ENCODE measurements at regions not wholly inside any gene's neighbourhood (a gene's known extent, or its start where the extent isn't known, plus 50 kb on each side); places are given as distances from the start of the nearest gene placed in this dataset.

- FAIRE-seq (no peak), ATAC-seq (no peak), DNase-seq (ENCODE audit: extremely low read depth in 1 of 4, low spot score in 3 of 4) (no peak)
- intact Hi-C loops (cut with micrococcal nuclease) (no loop called here), in situ Hi-C loops (cut with MboI) (no loop called here)
- ChIA-PET POLR2A (no interaction called here), CTCF (ENCODE audit: low intra/inter-chr PET ratio) (no interaction called here)
- BruUV-seq (replicated peaks): no TSS peak
- peaks cover 3 to 9% of the 10 kb centered on the region in 2 experiments; a peak in 2 of 5 replicates for H3K27me3 ChIP-seq (ENCODE audit: control insufficient read depth in 2 of 2, insufficient read depth in 2 of 2, low read length in 2 of 2)
- H3K79me2 ChIP-seq (ENCODE audit: control insufficient read depth, insufficient read depth, low read length): no peaks in the 10 kb centered on the region
- no peak overlapping the region for H3K9ac ChIP-seq (ENCODE audit: insufficient read depth in 1 of 2, low read depth in 2 of 2, low read length in 2 of 2)
- TF ChIP-seq BRF2 (IDR thresholded peaks at IDR 0.05; ENCODE audit: borderline replicate concordance, insufficient read depth, insufficient read length): no peak
- TF ChIP-seq KAT2B (IDR thresholded peaks at IDR 0.05; ENCODE audit: low read depth, low read length): no peak
- no peak for TF ChIP-seq FUS (optimal IDR thresholded peaks at IDR 0.05; ENCODE audit: low read depth, low read length)
- no peak for TF ChIP-seq LEF1 (IDR thresholded peaks at IDR 0.05)
- no peak for TF ChIP-seq XRCC4 (IDR thresholded peaks at IDR 0.05; ENCODE audit: extremely low read depth, insufficient read depth, insufficient read length)
- TF ChIP-seq FOXP4 (CRISPR knock-in tag; IDR thresholded peaks at IDR 0.05; ENCODE audit: borderline replicate concordance): no peak
- TF ChIP-seq GTF3C2 (IDR thresholded peaks at IDR 0.05; ENCODE audit: borderline replicate concordance, extremely low read depth, insufficient read length): no peak
- TF ChIP-seq ZBTB5 (IDR thresholded peaks at IDR 0.05): no peak
- TF ChIP-seq CREM (IDR thresholded peaks at IDR 0.05; ENCODE audit: low read depth): no peak
- TF ChIP-seq ZNF766 (CRISPR knock-in tag; conservative IDR thresholded peaks at IDR 0.05): no peak
- no peak for TF ChIP-seq USF1 (CRISPR knock-in tag; IDR thresholded peaks at IDR 0.05)
- no peaks in the 10 kb centered on the region for H3K4me1 ChIP-seq (replicated peaks in 1 of 2; ENCODE audit: control insufficient read depth in 2 of 2, insufficient read depth in 2 of 2, low read length in 2 of 2)
- H3K9me3 ChIP-seq (replicated peaks; ENCODE audit: control insufficient read depth, insufficient read depth, low read depth, low read length): no peaks in the 10 kb centered on the region
- H3K4me2 ChIP-seq (ENCODE audit: insufficient read depth, low read length): no peak overlapping the region
- H4K20me1 ChIP-seq (replicated peaks; ENCODE audit: control insufficient read depth, insufficient read depth, low read length): no peaks in the 10 kb centered on the region
- H3K36me3 ChIP-seq (ENCODE audit: control insufficient read depth, insufficient read depth, low read length): no peaks in the 10 kb centered on the region
- no peaks in the 10 kb centered on the region for H3K9me1 ChIP-seq (ENCODE audit: control insufficient read depth, insufficient read depth, low read length)
- H3K4me3 ChIP-seq: no peak overlapping the region
- WGBS (ENCODE audit: insufficient coverage, low coverage, missing lambda C conversion rate): 2% methylated on average over 3 of the region's 3 CpGs
- H2AFZ ChIP-seq (ENCODE audit: low read depth, low read length): no peak overlapping the region
- H3K27ac ChIP-seq (ENCODE audit: extremely low read depth, low read depth, low read length): no peak overlapping the region
Observed at GRCh38 chr10:45144326-45145070, 143.8 kb downstream of the ZNF22 start.

Measured in K562 (cell line).